ENCODE measurements at regions not wholly inside any gene's neighbourhood (a gene's known extent, or its start where the extent isn't known, plus 50 kb on each side); places are given as distances from the start of the nearest gene placed in this dataset.
"Not testable (repeated sequence)": the region's sequence is repeated elsewhere in the genome, so short reads cannot be mapped to it uniquely, and the experiment has no call there.

DNA sequence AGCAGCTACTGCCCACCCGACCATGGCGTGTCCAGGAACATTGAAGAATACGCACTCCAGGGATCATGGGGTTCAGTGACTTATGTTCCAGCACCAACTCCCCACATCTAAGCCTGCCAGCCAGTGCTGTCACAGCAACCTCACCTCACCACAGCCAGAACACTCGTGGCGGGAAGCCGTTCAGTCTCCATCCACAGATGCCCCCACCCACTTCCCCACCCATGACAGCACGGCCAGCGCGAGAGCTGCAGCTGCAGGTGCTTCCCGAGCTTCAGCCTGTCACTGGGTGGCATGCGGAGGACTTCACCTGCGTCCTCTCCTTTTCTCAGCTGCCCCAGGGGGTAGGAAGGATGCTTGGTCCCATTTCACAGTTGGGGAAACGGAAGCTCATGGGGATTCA lies 50.3 kb downstream of the RBFOX3 start:
- ATAC-seq, result no peak
- peaks cover 58% of the 10 kb centered on the region for H3K27me3 Mint-ChIP-seq

DNA sequence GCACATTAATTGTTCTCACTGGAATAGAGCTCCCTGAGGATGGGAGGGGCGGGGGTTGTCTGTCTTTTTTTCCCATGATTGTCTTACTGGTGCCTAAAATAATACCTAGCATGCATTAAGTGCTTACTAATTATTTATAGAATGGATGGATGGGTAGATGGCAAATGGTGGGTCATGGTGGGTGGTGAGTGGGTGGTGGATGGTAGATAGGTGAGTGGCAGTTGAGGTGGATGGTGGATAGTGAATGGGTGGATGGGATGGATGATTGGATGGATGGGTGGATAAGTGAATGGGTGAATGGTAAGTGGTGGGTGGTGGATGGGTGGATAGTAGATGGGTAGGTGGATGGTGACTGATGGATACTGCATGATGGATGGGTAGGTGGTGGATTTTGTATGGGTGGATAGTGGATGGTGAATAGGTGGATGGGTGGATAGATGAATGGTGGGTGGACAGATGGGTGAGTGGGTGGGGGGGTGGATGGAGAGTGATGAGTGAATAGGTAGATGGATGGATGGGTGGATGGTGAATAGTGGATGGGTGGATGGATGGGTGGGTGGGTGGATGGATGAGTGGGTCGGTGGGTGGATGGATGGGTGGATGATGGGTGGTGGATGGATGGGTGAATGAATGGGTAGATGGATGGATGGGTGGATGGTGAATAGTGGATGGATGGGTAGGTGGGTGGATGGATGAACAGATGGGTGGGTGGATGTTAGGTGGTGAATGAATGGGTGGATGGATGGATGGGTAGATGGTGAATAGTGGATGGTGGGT lies 51.6 kb downstream of the RBFOX3 start:
- no peak overlapping the region for H3K4me3 Mint-ChIP-seq
- H3K27me3 Mint-ChIP-seq, result peaks cover 54% of the 10 kb centered on the region
- DNase-seq, result no peak
- no peak for ATAC-seq
- H3K4me1 Mint-ChIP-seq, result no peaks in the 10 kb centered on the region
- H3K9me3 Mint-ChIP-seq, result peaks cover 6 to 8% of the 10 kb centered on the region in 2 donors
- H3K27ac Mint-ChIP-seq, result no peak overlapping the region

More for the DNA sequence above, 50.3 kb downstream of the RBFOX3 start:
- Mint-ChIP-seq H3K27ac (no peak overlapping the region), H3K4me3 (no peak overlapping the region), H3K4me1 (no peaks in the 10 kb centered on the region), H3K9me3 (peaks cover 3 to 4% of the 10 kb centered on the region in 2 donors)
- no peak for DNase-seq

DNA sequence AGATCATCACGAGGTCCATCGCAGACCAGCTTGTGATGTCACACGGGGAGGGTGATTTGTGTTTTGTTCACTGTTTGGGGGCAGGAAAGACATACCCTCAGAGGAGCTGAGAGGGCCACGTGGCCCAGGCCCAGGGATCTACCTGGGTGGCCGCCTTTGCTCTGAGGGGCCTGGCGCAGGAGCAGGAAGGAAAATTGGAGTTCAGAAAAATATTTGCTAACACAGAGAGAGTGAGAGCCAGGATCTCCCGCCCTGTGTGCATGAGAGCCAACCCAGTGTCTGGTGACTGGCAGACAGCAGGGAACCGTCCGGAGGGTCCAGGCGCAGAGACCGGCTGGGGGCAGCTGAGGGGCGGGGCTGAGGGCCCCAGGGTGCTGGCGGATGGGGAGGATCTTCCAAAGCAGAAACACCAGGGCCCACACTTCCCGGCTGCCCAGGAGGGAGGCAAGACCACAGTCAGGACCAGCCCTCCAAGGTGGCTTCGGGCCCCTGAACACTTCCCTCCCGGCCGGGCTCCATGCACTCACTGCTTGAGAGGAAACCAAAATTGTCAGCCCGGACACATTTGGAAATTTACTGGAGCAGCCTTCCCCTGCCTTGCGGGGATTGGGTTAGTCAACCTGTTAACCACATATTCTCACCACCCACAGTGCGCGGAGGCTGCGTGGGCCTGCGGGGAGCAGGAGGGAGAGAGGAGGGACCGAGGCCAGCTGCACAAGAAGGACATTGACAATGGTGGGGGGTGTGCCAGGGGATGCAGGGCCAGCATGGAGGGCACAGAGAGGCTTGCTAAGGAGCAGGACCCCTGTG lies 52.6 kb downstream of the RBFOX3 start:
- H3K4me3 Mint-ChIP-seq, result no peak overlapping the region
- peaks cover 44% of the 10 kb centered on the region for H3K27me3 Mint-ChIP-seq
- no peaks in the 10 kb centered on the region for H3K4me1 Mint-ChIP-seq
- H3K27ac Mint-ChIP-seq, result no peak overlapping the region
- ATAC-seq (no peak), DNase-seq (no peak)
- peaks cover 6 to 8% of the 10 kb centered on the region in 2 donors for H3K9me3 Mint-ChIP-seq

DNA sequence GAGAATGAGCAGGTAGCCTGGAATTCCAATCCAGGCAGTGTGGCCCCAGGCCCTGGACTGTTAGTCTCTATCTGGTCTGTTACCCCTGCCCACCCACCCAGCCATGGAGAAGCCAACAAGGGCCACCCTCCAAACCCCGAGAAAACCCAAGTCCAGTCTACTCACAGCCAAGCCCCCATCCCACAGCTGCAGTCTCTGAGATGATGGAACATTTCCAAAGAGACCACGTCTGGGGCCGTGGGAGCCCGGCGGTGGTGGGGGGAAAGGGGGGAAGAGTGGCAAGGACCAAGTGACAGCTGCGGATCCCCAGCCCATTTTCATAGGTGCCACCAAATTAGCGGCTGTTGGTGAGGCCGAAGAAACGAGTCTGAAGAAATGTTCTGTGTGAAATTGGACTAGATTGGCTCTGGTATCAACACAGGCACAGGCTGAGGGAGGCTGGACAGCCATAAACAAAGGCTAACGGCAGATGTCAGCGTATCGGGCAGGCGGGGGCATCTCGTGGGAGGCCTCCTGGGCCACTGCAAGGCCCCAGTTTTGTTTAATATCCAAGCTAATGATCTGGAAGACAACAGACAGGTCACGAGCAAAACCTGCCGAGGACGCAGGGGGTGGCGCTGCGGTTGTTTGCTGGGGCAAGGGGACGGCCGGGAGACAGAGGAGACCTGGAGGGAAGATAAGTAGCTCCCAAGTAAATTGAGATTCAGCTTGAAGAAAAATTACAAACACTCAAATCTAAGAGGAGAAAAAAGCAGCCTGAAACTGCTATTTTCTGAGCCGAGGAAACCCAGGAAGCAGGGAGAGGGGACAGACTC lies 53.4 kb downstream of the RBFOX3 start:
- H3K4me1 Mint-ChIP-seq, result no peaks in the 10 kb centered on the region
- H3K4me3 Mint-ChIP-seq, result no peak overlapping the region
- peak overlapping the region in 1 of 2 donors; percentile 55 for H3K27ac Mint-ChIP-seq
- H3K9me3 Mint-ChIP-seq, result peaks cover 6 to 8% of the 10 kb centered on the region in 2 donors
- ATAC-seq, result no peak
- no peak for DNase-seq
- H3K27me3 Mint-ChIP-seq, result peaks cover 36% of the 10 kb centered on the region

DNA sequence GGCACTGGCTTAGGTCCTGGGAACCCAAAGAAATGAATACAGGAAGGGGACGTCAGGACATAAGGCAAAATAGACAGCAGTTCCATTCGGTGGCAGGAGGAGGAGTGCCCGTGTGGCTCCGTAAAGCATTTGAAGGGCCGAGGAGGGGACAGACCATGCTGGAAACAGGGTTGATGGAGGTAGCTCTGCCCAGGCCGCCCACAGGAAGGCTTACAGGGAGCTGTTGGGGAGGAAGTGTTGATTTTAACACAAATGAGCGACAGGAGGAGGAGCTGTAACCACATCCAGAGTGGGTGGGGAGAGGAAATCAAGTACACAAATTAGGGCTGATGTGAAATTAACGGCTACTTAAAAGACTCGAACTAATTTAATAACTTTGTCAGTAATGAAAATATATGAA lies 54.6 kb downstream of the RBFOX3 start:
- Mint-ChIP-seq H3K27ac (peak overlapping the region in 1 of 2 donors; percentile 72), H3K9me3 (peaks cover 6 to 12% of the 10 kb centered on the region in 2 donors), H3K27me3 (peaks cover 23% of the 10 kb centered on the region), H3K4me1 (no peaks in the 10 kb centered on the region), H3K4me3 (no peak overlapping the region)
- ATAC-seq (no peak), DNase-seq (no peak)

DNA sequence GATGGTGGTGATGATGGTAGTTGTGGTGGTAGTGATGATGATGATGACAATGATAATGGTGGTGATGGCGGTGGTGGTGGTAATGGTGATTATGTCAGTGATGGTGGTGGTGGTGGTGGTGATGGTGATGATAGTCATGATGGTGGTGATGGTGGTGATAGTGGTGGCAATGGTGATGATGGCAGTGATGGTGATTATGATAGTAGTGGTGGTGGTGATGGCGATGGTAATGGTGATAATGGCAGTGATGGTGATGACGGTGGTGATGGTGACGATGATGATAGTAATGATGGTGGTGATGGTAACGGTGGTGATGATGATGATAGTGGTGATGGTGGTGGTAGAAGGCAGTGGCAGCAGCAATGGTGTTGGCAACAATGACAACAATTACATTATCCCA lies 55.3 kb downstream of the RBFOX3 start:
- H3K4me1 Mint-ChIP-seq, result no peaks in the 10 kb centered on the region
- no peak overlapping the region for H3K27ac Mint-ChIP-seq
- no peak overlapping the region for H3K4me3 Mint-ChIP-seq
- peaks cover 6 to 15% of the 10 kb centered on the region in 2 donors for H3K9me3 Mint-ChIP-seq
- ATAC-seq (no peak), DNase-seq (no peak)
- H3K27me3 Mint-ChIP-seq, result peaks cover 19% of the 10 kb centered on the region

DNA sequence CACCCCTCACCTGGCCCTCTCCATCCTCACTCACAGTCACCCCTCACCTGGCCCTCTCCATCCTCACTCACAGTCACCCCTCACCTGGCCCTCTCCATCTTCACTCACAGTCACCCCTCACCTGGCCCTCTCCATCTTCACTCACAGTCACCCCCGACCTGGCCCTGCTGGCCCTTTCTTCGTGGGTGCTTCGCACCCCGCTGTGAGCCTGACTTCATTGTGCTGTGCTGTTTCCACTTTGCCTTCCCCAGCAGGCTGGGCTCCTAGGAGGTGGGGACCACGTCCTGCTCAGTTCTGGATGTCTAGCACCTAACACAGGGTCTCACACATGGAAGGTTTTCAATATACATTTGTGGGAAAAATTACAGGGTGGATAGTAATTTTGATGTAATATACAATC lies 56.5 kb downstream of the RBFOX3 start:
- not testable (repeated sequence) for H3K27ac Mint-ChIP-seq, ATAC-seq, H3K4me3 Mint-ChIP-seq, DNase-seq, H3K4me1 Mint-ChIP-seq
- Mint-ChIP-seq H3K9me3 (peaks cover 6 to 15% of the 10 kb centered on the region in 2 donors), H3K27me3 (peaks cover 19% of the 10 kb centered on the region)

DNA sequence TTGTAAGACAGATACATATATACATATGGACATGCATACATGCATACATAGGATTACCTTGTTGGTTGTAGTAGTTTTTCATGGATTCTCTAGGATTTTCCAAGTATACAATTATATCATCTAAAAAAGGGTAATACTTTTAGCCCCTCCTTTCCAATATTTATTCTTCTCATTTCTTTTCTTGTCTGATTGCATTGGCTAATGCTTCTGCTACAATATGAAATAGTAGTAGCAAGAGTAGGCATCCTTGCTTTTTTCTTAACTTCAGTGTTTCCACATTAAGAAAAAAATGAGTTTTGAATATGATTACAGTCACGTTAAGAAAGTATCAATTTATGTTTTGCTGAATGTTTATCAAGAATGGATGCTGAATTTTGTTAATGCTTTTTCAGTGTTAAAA lies 58.0 kb downstream of the RBFOX3 start:
- peaks cover 13% of the 10 kb centered on the region for H3K27me3 Mint-ChIP-seq
- H3K9me3 Mint-ChIP-seq, result peaks cover 6 to 15% of the 10 kb centered on the region in 2 donors
- DNase-seq (no peak), ATAC-seq (no peak)
- no peak overlapping the region for H3K27ac Mint-ChIP-seq
- no peaks in the 10 kb centered on the region for H3K4me1 Mint-ChIP-seq
- no peak overlapping the region for H3K4me3 Mint-ChIP-seq

DNA sequence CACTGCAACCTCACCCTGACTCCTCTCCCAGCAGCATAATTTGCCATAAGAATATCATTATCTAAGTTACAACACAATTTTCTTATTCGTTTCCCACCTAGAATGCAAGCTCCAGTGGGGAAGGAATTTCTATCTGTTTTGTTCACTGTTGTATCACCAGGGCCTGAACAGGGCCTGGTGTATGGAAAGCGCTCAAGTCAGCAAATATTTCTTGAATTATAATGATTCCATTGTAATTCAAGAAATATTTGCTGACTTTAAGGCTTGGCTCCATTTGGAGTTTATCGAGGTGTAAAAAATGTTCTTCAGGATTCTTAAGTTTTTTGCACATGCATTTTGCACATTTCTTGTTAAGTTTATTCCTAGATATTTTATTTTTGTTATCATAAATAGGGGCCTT lies 58.4 kb downstream of the RBFOX3 start:
- DNase-seq, result no peak
- no peak overlapping the region for H3K4me3 Mint-ChIP-seq
- peaks cover 6 to 15% of the 10 kb centered on the region in 2 donors for H3K9me3 Mint-ChIP-seq
- H3K27ac Mint-ChIP-seq, result no peak overlapping the region
- ATAC-seq, result no peak
- H3K4me1 Mint-ChIP-seq, result no peaks in the 10 kb centered on the region
- peaks cover 9% of the 10 kb centered on the region for H3K27me3 Mint-ChIP-seq

DNA sequence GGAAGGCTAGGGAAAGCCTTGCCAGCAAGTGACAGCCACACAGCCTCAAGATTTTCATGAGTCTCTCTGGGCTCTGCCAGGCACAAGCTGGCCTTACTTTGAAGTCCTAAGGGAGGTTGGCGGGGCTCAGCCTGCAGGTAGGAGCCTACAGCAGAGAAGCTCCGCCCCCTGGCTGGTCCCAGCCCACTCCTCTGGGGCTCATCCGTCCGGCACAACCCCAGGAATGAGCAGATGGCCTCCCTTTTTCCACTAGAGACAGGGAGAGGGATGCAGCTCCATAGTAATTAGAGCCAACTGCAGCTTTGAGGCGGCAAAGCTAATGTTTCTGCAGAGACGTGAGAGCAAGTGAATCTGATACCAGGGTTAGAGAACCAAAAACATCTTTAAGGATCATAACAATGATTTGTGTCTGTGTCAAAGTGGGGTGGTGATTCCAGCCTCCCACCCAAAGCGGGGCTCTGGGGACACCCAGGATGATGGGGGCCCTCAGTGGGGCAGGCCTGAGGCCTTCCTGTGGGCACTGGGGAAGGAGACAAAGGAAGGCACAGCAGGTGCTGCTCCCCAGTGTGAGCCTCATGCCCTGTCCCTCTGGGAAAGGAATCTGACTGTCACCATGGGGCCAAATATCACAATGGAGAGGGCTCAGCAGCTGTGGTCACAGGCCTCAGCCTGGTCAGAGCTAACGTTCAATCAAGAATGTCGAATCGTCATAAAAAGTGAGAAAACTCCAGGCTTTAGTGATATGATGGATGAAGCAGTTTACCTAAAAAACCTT lies 61.5 kb downstream of the RBFOX3 start:
- Mint-ChIP-seq H3K4me1 (no peaks in the 10 kb centered on the region), H3K27me3 (peaks cover 14% of the 10 kb centered on the region), H3K9me3 (peaks cover 0 to 8% of the 10 kb centered on the region in 2 donors), H3K27ac (peak overlapping the region; percentile 20 to 84), H3K4me3 (no peak overlapping the region)
- no peak for DNase-seq
- no peak for ATAC-seq

DNA sequence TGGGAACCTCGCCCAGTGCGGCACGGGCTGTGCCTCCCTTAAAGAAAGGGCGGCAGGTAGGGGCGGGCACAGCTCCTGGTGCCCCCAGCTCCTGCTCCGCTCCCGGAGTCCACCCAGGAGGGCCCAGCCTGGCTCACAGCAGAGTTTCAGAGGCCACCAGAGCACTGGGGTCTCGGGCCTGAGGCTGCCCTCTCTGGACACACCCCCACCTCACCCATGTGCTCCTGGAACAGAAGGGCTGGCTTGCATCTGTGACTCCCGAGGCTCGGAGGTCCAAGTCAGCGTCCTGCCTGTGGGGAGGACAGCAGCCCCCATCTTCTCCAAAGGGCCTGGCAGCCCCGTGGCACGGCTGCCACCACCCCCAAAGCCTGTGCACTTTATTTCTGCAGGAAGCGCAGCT lies 62.7 kb downstream of the RBFOX3 start:
- no peak for ATAC-seq
- H3K9me3 Mint-ChIP-seq, result peaks cover 0 to 8% of the 10 kb centered on the region in 2 donors
- peaks cover 23% of the 10 kb centered on the region for H3K27me3 Mint-ChIP-seq
- no peaks in the 10 kb centered on the region for H3K4me1 Mint-ChIP-seq
- no peak for DNase-seq
- H3K4me3 Mint-ChIP-seq, result no peak overlapping the region
- no peak overlapping the region for H3K27ac Mint-ChIP-seq

DNA sequence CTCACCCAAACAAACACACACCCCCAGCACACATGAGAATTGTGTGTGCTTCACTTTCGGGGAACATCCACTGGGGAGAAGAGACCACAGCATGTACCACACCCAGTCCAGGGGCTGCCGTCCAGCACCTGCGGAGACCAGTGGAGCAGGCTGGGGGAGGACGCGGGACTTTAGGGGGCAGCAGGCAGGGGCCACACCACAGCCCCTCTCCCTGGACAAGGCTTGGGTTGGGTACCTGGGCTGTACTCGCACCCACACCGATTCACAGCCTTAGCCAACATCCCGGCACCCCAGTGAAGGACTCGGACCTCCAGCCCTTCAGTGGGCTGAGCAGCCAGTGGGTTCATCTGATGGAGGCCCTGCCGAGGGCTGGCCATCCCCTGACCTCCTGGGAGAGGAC lies 63.3 kb downstream of the RBFOX3 start:
- no peak for ATAC-seq
- H3K9me3 Mint-ChIP-seq, result peaks cover 0 to 8% of the 10 kb centered on the region in 2 donors
- H3K4me1 Mint-ChIP-seq, result no peaks in the 10 kb centered on the region
- H3K27me3 Mint-ChIP-seq, result peaks cover 26% of the 10 kb centered on the region
- no peak for DNase-seq
- H3K4me3 Mint-ChIP-seq, result no peak overlapping the region
- no peak overlapping the region for H3K27ac Mint-ChIP-seq

DNA sequence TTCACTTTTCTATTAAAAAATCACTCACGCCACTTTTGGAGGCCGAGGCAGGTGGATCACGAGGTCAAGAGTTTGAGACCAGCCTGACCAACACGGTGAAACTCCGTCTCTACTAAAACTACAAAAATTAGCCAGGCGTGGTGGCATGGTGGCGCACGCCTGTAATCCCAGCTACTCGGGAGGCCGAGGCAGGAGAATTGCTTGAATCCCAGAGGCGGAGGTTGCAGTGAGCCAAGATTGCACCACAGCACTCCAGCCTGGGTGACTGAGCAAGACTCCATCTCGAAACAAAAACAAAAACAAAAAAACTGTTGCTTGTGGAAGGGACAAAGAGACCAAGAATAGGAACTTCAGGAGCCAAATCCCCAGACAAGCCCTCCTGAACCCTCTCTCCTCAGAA lies 63.7 kb downstream of the RBFOX3 start:
- not testable (repeated sequence) for H3K4me1 Mint-ChIP-seq, DNase-seq, H3K27ac Mint-ChIP-seq, H3K4me3 Mint-ChIP-seq, H3K9me3 Mint-ChIP-seq, ATAC-seq
- H3K27me3 Mint-ChIP-seq, result peaks cover 26% of the 10 kb centered on the region

DNA sequence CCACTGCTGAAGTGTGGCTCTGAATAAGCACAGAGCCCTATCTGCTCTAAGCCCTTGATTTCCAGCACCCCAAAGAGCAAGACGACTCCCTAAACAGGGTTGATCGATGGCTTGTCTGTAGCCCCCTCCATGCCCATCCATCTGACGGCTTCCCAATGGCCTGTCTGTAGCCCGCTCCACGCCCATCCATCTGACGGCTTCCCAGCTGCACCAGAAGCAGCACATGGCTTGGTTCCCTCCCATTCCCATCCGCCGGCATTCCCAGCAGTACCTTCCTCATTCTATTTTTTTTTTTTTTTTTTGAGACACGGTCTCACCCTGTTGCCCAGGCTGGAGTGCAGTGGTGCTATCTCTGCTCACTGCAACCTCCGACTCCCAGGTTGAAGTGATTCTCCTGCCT lies 64.5 kb downstream of the RBFOX3 start:
- peaks cover 26% of the 10 kb centered on the region for H3K27me3 Mint-ChIP-seq
- no peak overlapping the region for H3K4me3 Mint-ChIP-seq
- H3K9me3 Mint-ChIP-seq, result peaks cover 0 to 4% of the 10 kb centered on the region in 2 donors
- H3K4me1 Mint-ChIP-seq, result no peaks in the 10 kb centered on the region
- ATAC-seq (no peak), DNase-seq (no peak)
- no peak overlapping the region for H3K27ac Mint-ChIP-seq

All from stimulated activated naive CD8-positive, alpha-beta T cell treated with anti-CD3 and anti-CD28 coated beads, Interleukin-15, amount 100 ng/mL, for 72 hours (primary cell).